ENCODE measurements at regions not wholly inside any gene's neighbourhood (a gene's known extent, or its start where the extent isn't known, plus 50 kb on each side); places are given as distances from the start of the nearest gene placed in this dataset.

DNA sequence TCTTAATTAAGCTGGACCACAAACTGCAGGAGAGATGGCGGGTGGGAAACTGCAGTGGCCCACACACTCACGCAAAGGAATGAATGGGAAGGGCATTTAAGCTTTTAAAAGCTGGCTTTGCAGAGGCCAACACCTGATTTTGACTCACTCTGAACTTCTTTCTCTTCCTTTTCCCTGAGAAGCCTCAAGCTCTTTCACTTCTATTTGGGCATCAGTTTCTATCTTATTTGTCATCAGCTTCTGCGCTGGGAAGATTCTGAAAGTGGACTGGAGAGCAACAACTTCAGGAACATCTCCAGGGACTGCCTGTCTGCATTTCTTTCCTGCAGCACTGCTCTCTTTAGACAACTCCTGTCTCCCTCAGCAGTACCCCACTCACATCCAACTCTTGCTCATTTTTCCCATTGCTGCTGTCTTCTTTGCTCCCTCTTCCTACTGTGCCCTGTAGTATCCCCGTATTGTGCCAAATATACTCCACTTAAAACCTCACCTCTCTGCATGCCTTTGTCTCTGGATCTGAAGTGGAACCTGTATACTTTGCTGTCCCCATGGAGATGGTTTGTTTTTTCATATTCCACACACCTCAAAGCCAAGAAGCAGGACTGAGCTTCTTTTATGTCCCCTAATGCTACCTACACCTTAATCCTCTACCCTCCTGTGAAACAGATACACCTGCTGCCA lies 143.3 kb upstream of the JUN start:
- Histone ChIP-seq H3K36me3 (replicated peaks in 1 of 2; ENCODE audit: control insufficient read depth in 2 of 2, insufficient read depth in 2 of 2, low read length in 2 of 2) (no peaks in the 10 kb centered on the region), H3K18ac (ENCODE audit: low read length) (no peak overlapping the region), H3K4me1 (ENCODE audit: control insufficient read depth in 2 of 2, insufficient read depth in 1 of 2, low read depth in 1 of 2, low read length in 2 of 2) (peaks cover 0 to 11% of the 10 kb centered on the region in 2 donors), H4K8ac (ENCODE audit: low read depth, low read length) (no peak overlapping the region), H3K4me2 (ENCODE audit: insufficient read depth, low read length, poor library complexity, severe bottlenecking) (no peak overlapping the region), H2BK15ac (ENCODE audit: low read length) (no peak overlapping the region), H3K4ac (ENCODE audit: low read length) (no peak overlapping the region), H3K9me3 (replicated peaks in 1 of 2; ENCODE audit: control insufficient read depth in 2 of 2, insufficient read depth in 1 of 2, low read depth in 1 of 2, low read length in 2 of 2) (no peaks in the 10 kb centered on the region), H2AFZ (ENCODE audit: low read length) (no peak overlapping the region), H3K9ac (ENCODE audit: low read depth, low read length, poor library complexity) (no peak overlapping the region), H2BK5ac (ENCODE audit: low read length) (no peak overlapping the region), H3K79me1 (ENCODE audit: low read depth, low read length) (no peaks in the 10 kb centered on the region), H4K91ac (ENCODE audit: low read depth, low read length, poor library complexity) (no peak overlapping the region), H3K27me3 (ENCODE audit: control insufficient read depth in 3 of 3, insufficient read depth in 3 of 3, low read depth in 1 of 3, low read length in 3 of 3) (peaks cover 0 to 37% (median 0%) of the 10 kb centered on the region in 3 experiments), H3K23ac (ENCODE audit: low read depth, low read length, poor library complexity) (no peak overlapping the region), H2BK12ac (ENCODE audit: low read length) (no peak overlapping the region), H3K27ac (replicated peaks; ENCODE audit: low read length) (peak overlapping the region; percentile 27), H2AK5ac (ENCODE audit: low read depth, low read length) (no peak overlapping the region), H3K14ac (ENCODE audit: low read length) (no peak overlapping the region), H2BK120ac (ENCODE audit: low read depth, low read length) (no peak overlapping the region), H3K4me3 (ENCODE audit: low read length in 2 of 2) (no peak overlapping the region)
- DNase-seq (ENCODE audit: low spot score) = no peak
- WGBS, 2 donors (ENCODE audit: extremely low coverage in 2 of 2, insufficient read length in 2 of 2, insufficient replicate concordance in 1 of 2) = no CpG with 5 or more reads among the region's 4 CpGs

GRCh38 chr1:58927722-58928085 lies 143.9 kb upstream of the JUN start:
- Histone ChIP-seq H3K9ac (ENCODE audit: low read depth, low read length, poor library complexity) (no peak overlapping the region), H3K9me3 (replicated peaks in 1 of 2; ENCODE audit: control insufficient read depth in 2 of 2, insufficient read depth in 1 of 2, low read depth in 1 of 2, low read length in 2 of 2) (no peaks in the 10 kb centered on the region), H3K4ac (ENCODE audit: low read length) (no peak overlapping the region), H3K4me3 (ENCODE audit: low read length in 2 of 2) (no peak overlapping the region), H2AFZ (ENCODE audit: low read length) (no peak overlapping the region), H3K4me2 (ENCODE audit: insufficient read depth, low read length, poor library complexity, severe bottlenecking) (no peak overlapping the region), H3K36me3 (replicated peaks in 1 of 2; ENCODE audit: control insufficient read depth in 2 of 2, insufficient read depth in 2 of 2, low read length in 2 of 2) (no peaks in the 10 kb centered on the region), H3K79me1 (ENCODE audit: low read depth, low read length) (no peaks in the 10 kb centered on the region), H2BK12ac (ENCODE audit: low read length) (no peak overlapping the region), H2BK120ac (ENCODE audit: low read depth, low read length) (no peak overlapping the region), H4K91ac (ENCODE audit: low read depth, low read length, poor library complexity) (no peak overlapping the region), H3K23ac (ENCODE audit: low read depth, low read length, poor library complexity) (no peak overlapping the region), H2BK5ac (ENCODE audit: low read length) (no peak overlapping the region), H3K27me3 (ENCODE audit: control insufficient read depth in 3 of 3, insufficient read depth in 3 of 3, low read depth in 1 of 3, low read length in 3 of 3) (peaks cover 0 to 32% (median 0%) of the 10 kb centered on the region in 3 experiments), H4K8ac (ENCODE audit: low read depth, low read length) (no peak overlapping the region), H2AK5ac (ENCODE audit: low read depth, low read length) (no peak overlapping the region), H3K14ac (ENCODE audit: low read length) (no peak overlapping the region), H3K27ac (replicated peaks; ENCODE audit: low read length) (no peak overlapping the region), H3K18ac (ENCODE audit: low read length) (no peak overlapping the region), H3K4me1 (ENCODE audit: control insufficient read depth in 2 of 2, insufficient read depth in 1 of 2, low read depth in 1 of 2, low read length in 2 of 2) (peaks cover 0 to 11% of the 10 kb centered on the region in 2 donors), H2BK15ac (ENCODE audit: low read length) (no peak overlapping the region)
- WGBS, 2 donors (ENCODE audit: extremely low coverage in 2 of 2, insufficient read length in 2 of 2, insufficient replicate concordance in 1 of 2) = no CpG with 5 or more reads among the region's 3 CpGs
- no peak for DNase-seq (ENCODE audit: low spot score)

GRCh38 chr1:58928514-58928913 lies 144.7 kb upstream of the JUN start:
- Histone ChIP-seq H3K79me1 (ENCODE audit: low read depth, low read length) (no peaks in the 10 kb centered on the region), H2BK12ac (ENCODE audit: low read length) (no peak overlapping the region), H2AK5ac (ENCODE audit: low read depth, low read length) (no peak overlapping the region), H2BK15ac (ENCODE audit: low read length) (no peak overlapping the region), H4K8ac (ENCODE audit: low read depth, low read length) (no peak overlapping the region), H3K23ac (ENCODE audit: low read depth, low read length, poor library complexity) (no peak overlapping the region), H2BK5ac (ENCODE audit: low read length) (no peak overlapping the region), H3K9ac (ENCODE audit: low read depth, low read length, poor library complexity) (no peak overlapping the region), H4K91ac (ENCODE audit: low read depth, low read length, poor library complexity) (no peak overlapping the region), H2AFZ (ENCODE audit: low read length) (no peak overlapping the region), H3K4me3 (ENCODE audit: low read length in 2 of 2) (no peak overlapping the region), H3K4me1 (ENCODE audit: control insufficient read depth in 2 of 2, insufficient read depth in 1 of 2, low read depth in 1 of 2, low read length in 2 of 2) (peaks cover 0 to 12% of the 10 kb centered on the region in 2 donors), H2BK120ac (ENCODE audit: low read depth, low read length) (no peak overlapping the region), H3K18ac (ENCODE audit: low read length) (no peak overlapping the region), H3K4ac (ENCODE audit: low read length) (no peak overlapping the region), H3K9me3 (replicated peaks in 1 of 2; ENCODE audit: control insufficient read depth in 2 of 2, insufficient read depth in 1 of 2, low read depth in 1 of 2, low read length in 2 of 2) (no peaks in the 10 kb centered on the region), H3K36me3 (replicated peaks in 1 of 2; ENCODE audit: control insufficient read depth in 2 of 2, insufficient read depth in 2 of 2, low read length in 2 of 2) (no peaks in the 10 kb centered on the region), H3K4me2 (ENCODE audit: insufficient read depth, low read length, poor library complexity, severe bottlenecking) (no peak overlapping the region), H3K27me3 (ENCODE audit: control insufficient read depth in 3 of 3, insufficient read depth in 3 of 3, low read depth in 1 of 3, low read length in 3 of 3) (peaks cover 0 to 31% (median 0%) of the 10 kb centered on the region in 3 experiments), H3K14ac (ENCODE audit: low read length) (no peak overlapping the region), H3K27ac (replicated peaks; ENCODE audit: low read length) (no peak overlapping the region)
- no CpG with 5 or more reads among the region's 6 CpGs for WGBS, 2 donors (ENCODE audit: extremely low coverage in 2 of 2, insufficient read length in 2 of 2, insufficient replicate concordance in 1 of 2)
- no peak for DNase-seq (ENCODE audit: low spot score)

DNA sequence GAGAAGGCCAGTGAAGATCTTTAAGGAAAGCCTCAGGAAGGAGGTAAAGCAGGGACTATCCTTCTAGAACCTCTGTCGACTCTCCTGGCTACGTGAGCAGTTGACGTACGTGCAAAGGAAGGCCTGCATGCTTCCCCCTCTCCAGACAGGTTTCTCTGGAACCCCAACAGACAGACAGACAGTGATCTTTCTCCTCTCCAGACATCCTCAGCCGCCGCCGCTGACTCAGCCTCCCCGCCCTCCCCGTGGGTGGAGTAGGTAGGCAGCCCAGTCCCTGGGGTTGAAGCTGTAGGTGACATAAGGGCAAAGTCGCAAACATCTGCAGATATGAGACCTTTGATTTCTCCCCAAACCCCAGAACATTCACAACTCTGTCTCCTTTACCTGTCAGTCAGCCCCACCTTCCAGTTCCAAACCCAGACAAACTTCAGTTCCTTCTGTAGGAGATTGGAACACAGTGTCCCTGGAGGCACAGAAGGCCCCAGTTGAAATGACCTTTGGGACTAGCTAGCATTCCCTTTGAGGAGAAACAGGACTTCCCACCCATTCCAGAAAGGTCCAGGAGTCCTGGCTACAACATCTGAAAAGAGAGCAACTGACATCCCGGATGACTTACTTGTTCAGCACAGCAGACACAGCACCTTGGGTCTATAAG lies 146.0 kb upstream of the JUN start:
- no peak overlapping the region for H4K91ac ChIP-seq (ENCODE audit: low read depth, low read length, poor library complexity)
- no peak overlapping the region for H2BK120ac ChIP-seq (ENCODE audit: low read depth, low read length)
- no peak for DNase-seq (ENCODE audit: low spot score)
- H3K18ac ChIP-seq (ENCODE audit: low read length) = peak overlapping the region; percentile 66
- no peaks in the 10 kb centered on the region for H3K79me1 ChIP-seq (ENCODE audit: low read depth, low read length)
- H3K4me3 ChIP-seq (ENCODE audit: low read length in 2 of 2) = no peak overlapping the region
- H2BK15ac ChIP-seq (ENCODE audit: low read length) = no peak overlapping the region
- no peak overlapping the region for H2AK5ac ChIP-seq (ENCODE audit: low read depth, low read length)
- no peak overlapping the region for H2AFZ ChIP-seq (ENCODE audit: low read length)
- H3K27ac ChIP-seq (replicated peaks; ENCODE audit: low read length) = no peak overlapping the region
- no peak overlapping the region for H2BK5ac ChIP-seq (ENCODE audit: low read length)
- H3K14ac ChIP-seq (ENCODE audit: low read length) = no peak overlapping the region
- H2BK12ac ChIP-seq (ENCODE audit: low read length) = no peak overlapping the region
- H4K8ac ChIP-seq (ENCODE audit: low read depth, low read length) = no peak overlapping the region
- no peak overlapping the region for H3K9ac ChIP-seq (ENCODE audit: low read depth, low read length, poor library complexity)
- no peak overlapping the region for H3K4ac ChIP-seq (ENCODE audit: low read length)
- peaks cover 0 to 12% of the 10 kb centered on the region in 2 donors for H3K4me1 ChIP-seq (ENCODE audit: control insufficient read depth in 2 of 2, insufficient read depth in 1 of 2, low read depth in 1 of 2, low read length in 2 of 2)
- no peak overlapping the region for H3K4me2 ChIP-seq (ENCODE audit: insufficient read depth, low read length, poor library complexity, severe bottlenecking)
- peaks cover 0 to 31% (median 0%) of the 10 kb centered on the region in 3 experiments for H3K27me3 ChIP-seq (ENCODE audit: control insufficient read depth in 3 of 3, insufficient read depth in 3 of 3, low read depth in 1 of 3, low read length in 3 of 3)
- no peaks in the 10 kb centered on the region for H3K9me3 ChIP-seq (replicated peaks in 1 of 2; ENCODE audit: control insufficient read depth in 2 of 2, insufficient read depth in 1 of 2, low read depth in 1 of 2, low read length in 2 of 2)
- H3K36me3 ChIP-seq (replicated peaks in 1 of 2; ENCODE audit: control insufficient read depth in 2 of 2, insufficient read depth in 2 of 2, low read length in 2 of 2) = no peaks in the 10 kb centered on the region
- no CpG with 5 or more reads among the region's 11 CpGs for WGBS, 2 donors (ENCODE audit: extremely low coverage in 2 of 2, insufficient read length in 2 of 2, insufficient replicate concordance in 1 of 2)
- no peak overlapping the region for H3K23ac ChIP-seq (ENCODE audit: low read depth, low read length, poor library complexity)
